KMS-11 (cell line): ENCODE measurements at regions not wholly inside any gene's neighbourhood (a gene's known extent, or its start where the extent isn't known, plus 50 kb on each side); places are given as distances from the start of the nearest gene placed in this dataset.

Experiments used
- H2AFZ ChIP-seq: fragments of 200-600 bp; sonication (generic); 2 replicates; pipeline ENCODE4 v1.6.1; 2016; ENCODE audit warnings: antibody characterized with exemption, mixed run types, low read depth
- H3K27ac ChIP-seq: fragments of 200-600 bp; sonication (generic); 2 replicates; pipeline ENCODE4 v1.6.1; 2016; ENCODE audit warnings: mild to moderate bottlenecking, mixed run types
- H3K27me3 ChIP-seq: fragments of 200-600 bp; sonication (generic); 2 replicates; pipeline ENCODE4 v1.6.1; 2017; ENCODE audit warnings: mild to moderate bottlenecking, low read depth, mixed run types, moderate library complexity; ENCODE audit not compliant: insufficient read depth
- H3K36me3 ChIP-seq: fragments of 200-600 bp; sonication (generic); 2 replicates; pipeline ENCODE4 v1.6.1; 2017; ENCODE audit warnings: mild to moderate bottlenecking, mixed run types; ENCODE audit not compliant: insufficient read depth
- H3K4me1 ChIP-seq: fragments of 200-600 bp; sonication (generic); 2 replicates; pipeline ENCODE4 v1.6.1; 2016; ENCODE audit warnings: mild to moderate bottlenecking, low read depth, mixed run types; ENCODE audit not compliant: poor library complexity, severe bottlenecking
- H3K4me2 ChIP-seq: fragments of 200-600 bp; sonication (generic); 2 replicates; pipeline ENCODE4 v1.7.0; 2016; ENCODE audit warnings: mild to moderate bottlenecking, mixed run types
- H3K4me3 ChIP-seq: fragments of 200-600 bp; sonication (generic); IDR thresholded peaks from 2 replicates; pipeline ENCODE4 v1.6.1; 2017; ENCODE audit warnings: low read depth, low read length, mixed read lengths; ENCODE audit not compliant: insufficient read depth
- H3K79me2 ChIP-seq: fragments of 200-600 bp; sonication (generic); 2 replicates; pipeline ENCODE4 v1.6.1; 2016; ENCODE audit warnings: low read depth, mixed run types; ENCODE audit not compliant: insufficient read depth
- H3K9ac ChIP-seq: fragments of 200-600 bp; sonication (generic); 2 replicates; pipeline ENCODE4 v1.6.1; 2016; ENCODE audit warnings: mild to moderate bottlenecking, mixed run types
- H4K20me1 ChIP-seq: fragments of 200-600 bp; sonication (generic); 2 replicates; pipeline ENCODE4 v1.6.1; 2016; ENCODE audit warnings: mild to moderate bottlenecking, mixed run types; ENCODE audit not compliant: insufficient read depth
- TF ChIP-seq, protein P1 (sequence below): fragments of 200-600 bp; sonication (generic); conservative IDR thresholded peaks from 2 replicates; pipeline ENCODE4 v1.6.1; 2017; ENCODE audit warnings: low read depth, mild to moderate bottlenecking, antibody characterized with exemption, low read length, moderate library complexity, mixed read lengths

DNA sequence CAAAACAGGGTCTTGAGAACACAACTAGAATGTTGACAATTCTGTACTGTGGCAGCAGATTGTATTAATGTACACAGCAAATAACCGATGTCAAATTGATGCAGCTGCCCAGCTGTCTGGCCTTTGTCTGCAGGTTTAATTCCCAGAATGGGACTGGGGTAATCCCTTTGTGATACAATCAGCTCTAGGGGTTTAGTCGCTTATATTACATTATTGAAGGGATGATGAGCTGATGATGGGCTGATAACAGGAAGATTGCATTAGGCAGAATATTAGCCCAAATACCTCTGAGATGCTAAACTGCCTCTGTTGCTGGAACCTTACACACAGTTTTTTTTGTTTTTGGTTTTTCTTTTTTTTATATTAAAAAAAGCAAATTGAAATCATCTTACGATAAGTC is 265.0 kb downstream of the RBM26 start:
- H4K20me1 ChIP-seq: no peaks in the 10 kb centered on the region
- H3K27me3 ChIP-seq: no peaks in the 10 kb centered on the region
- H3K4me2 ChIP-seq: no peak overlapping the region
- H3K9ac ChIP-seq: no peak overlapping the region
- H3K36me3 ChIP-seq: no peaks in the 10 kb centered on the region
- H2AFZ ChIP-seq: no peak overlapping the region
- H3K79me2 ChIP-seq: no peaks in the 10 kb centered on the region
- H3K4me3 ChIP-seq: no peak overlapping the region
- no peaks in the 10 kb centered on the region for H3K4me1 ChIP-seq
- no peak overlapping the region for H3K27ac ChIP-seq
- TF ChIP-seq, protein P1, sequence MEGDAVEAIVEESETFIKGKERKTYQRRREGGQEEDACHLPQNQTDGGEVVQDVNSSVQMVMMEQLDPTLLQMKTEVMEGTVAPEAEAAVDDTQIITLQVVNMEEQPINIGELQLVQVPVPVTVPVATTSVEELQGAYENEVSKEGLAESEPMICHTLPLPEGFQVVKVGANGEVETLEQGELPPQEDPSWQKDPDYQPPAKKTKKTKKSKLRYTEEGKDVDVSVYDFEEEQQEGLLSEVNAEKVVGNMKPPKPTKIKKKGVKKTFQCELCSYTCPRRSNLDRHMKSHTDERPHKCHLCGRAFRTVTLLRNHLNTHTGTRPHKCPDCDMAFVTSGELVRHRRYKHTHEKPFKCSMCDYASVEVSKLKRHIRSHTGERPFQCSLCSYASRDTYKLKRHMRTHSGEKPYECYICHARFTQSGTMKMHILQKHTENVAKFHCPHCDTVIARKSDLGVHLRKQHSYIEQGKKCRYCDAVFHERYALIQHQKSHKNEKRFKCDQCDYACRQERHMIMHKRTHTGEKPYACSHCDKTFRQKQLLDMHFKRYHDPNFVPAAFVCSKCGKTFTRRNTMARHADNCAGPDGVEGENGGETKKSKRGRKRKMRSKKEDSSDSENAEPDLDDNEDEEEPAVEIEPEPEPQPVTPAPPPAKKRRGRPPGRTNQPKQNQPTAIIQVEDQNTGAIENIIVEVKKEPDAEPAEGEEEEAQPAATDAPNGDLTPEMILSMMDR: no peak

DNA sequence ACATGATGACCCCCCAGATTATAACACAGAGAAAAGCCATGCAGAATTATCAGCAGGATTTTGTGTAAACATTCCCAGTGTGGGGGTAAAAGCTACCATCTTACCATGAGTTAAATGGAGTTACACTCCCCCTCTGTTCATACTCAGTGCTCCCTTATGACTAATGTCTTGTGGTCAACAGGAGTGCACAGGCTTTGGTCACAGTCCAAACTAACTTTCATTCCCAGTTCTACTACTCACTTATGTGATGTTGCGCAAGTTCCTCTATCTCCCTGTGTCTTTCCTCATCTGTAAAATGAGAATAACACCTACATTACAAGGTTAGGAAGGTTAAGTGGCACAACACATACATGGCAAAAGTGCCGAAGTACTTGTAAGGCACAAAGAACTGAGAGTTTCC is 277.9 kb downstream of the RBM26 start:
- Histone ChIP-seq H3K27ac (no peak overlapping the region), H2AFZ (no peak overlapping the region; the same call in 1 of the 2 replicates), H3K4me1 (peaks cover 8% of the 10 kb centered on the region), H3K79me2 (no peaks in the 10 kb centered on the region), H4K20me1 (no peaks in the 10 kb centered on the region), H3K27me3 (no peaks in the 10 kb centered on the region), H3K36me3 (no peaks in the 10 kb centered on the region), H3K4me3 (no peak overlapping the region), H3K9ac (no peak overlapping the region), H3K4me2 (no peak overlapping the region)
- TF ChIP-seq, protein P1: no peak

DNA sequence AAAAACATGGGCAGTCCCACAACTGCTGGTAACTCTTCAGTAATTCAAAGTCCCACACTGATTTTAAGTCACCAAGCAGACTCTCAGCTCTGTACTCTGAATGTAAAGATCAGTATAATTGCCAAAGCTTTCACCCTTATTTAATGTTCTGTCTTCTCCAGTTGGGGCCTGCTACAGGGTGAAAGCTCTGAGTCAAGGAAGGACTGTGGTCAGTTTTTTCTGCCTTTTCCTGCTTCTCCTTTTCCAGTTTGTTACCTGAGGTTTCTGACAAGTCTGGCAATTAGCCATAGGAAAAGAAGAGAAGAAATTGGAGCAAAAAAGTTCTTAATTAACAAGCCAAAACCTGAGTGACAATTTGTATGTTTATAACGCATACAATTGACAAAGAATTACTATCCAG is 279.3 kb downstream of the RBM26 start:
- no peak overlapping the region for H3K9ac ChIP-seq
- no peak overlapping the region for H3K4me3 ChIP-seq
- H3K27ac ChIP-seq: no peak overlapping the region
- H2AFZ ChIP-seq: no peak overlapping the region
- no peaks in the 10 kb centered on the region for H3K79me2 ChIP-seq
- TF ChIP-seq, protein P1: no peak
- H3K4me1 ChIP-seq: peaks cover 8% of the 10 kb centered on the region
- H3K36me3 ChIP-seq: no peaks in the 10 kb centered on the region
- no peaks in the 10 kb centered on the region for H3K27me3 ChIP-seq
- H3K4me2 ChIP-seq: no peak overlapping the region
- H4K20me1 ChIP-seq: no peaks in the 10 kb centered on the region

DNA sequence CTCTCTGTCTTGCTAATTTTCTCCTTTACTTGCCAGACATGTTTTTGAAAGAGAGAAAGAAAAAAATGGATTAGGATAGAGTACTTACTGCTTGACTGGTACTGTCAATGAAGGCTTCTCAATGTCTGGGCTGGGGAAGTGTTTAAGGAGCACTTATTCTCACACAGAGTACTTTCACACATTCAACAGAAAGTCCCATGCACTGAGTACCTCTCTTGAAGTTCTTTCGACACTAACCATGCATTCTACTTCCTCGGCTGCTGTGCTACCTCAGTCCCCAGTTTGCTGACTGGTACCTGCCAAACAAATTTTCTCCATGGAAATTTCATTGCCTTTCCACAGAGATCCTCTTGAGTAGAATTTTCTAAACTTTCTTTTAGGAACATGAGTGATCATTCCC is 281.9 kb downstream of the RBM26 start:
- Histone ChIP-seq H2AFZ (no peak overlapping the region), H3K27ac (no peak overlapping the region), H3K79me2 (no peaks in the 10 kb centered on the region), H3K27me3 (no peaks in the 10 kb centered on the region), H4K20me1 (no peaks in the 10 kb centered on the region), H3K4me3 (no peak overlapping the region), H3K9ac (no peak overlapping the region), H3K36me3 (no peaks in the 10 kb centered on the region), H3K4me1 (peaks cover 8% of the 10 kb centered on the region), H3K4me2 (no peak overlapping the region)
- TF ChIP-seq, protein P1: no peak
